ENCODE measurements at regions not wholly inside any gene's neighbourhood (a gene's known extent, or its start where the extent isn't known, plus 50 kb on each side); places are given as distances from the start of the nearest gene placed in this dataset.

GRCh38 chr5:120388016-120388781, 75.9 kb upstream of the PRR16 start:
- in situ Hi-C loops (cut with MboI; ENCODE audit: low sequenced_read_pairs, unreplicated experiment), result no loop called here
- DNase-seq (ENCODE audit: low spot score), result no peak
- TF ChIP-seq CTCF (IDR thresholded peaks at IDR 0.05; ENCODE audit: borderline replicate concordance, control extremely low read depth, extremely low read depth, insufficient read depth, missing control alignments), result no peak

GRCh38 chr5:120394259-120394658, 69.8 kb upstream of the PRR16 start:
- in situ Hi-C loops (cut with MboI; ENCODE audit: low sequenced_read_pairs, unreplicated experiment), result no loop called here
- TF ChIP-seq CTCF (IDR thresholded peaks at IDR 0.05; ENCODE audit: borderline replicate concordance, control extremely low read depth, extremely low read depth, insufficient read depth, missing control alignments), result no peak
- DNase-seq (ENCODE audit: low spot score), result no peak

DNA sequence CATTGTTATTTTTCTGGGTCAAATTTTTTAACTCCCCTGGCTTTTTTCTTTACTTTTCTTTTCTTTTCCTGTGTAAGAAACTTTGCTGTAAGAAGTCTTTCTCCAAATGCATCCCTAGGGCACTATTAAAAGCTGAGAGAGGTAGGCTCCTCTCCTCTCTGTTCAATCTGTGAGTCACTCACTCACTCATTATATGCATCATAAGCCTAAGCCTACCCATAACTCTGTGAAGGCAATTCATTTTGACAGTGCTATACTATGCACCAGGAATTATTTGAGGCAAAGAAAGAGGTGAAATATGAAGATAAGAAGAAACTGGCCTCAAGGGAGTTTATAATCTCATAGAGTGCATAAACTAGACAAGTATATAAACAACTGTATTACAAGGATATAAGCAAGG, 67.9 kb upstream of the PRR16 start:
- in situ Hi-C loops (cut with MboI; ENCODE audit: low sequenced_read_pairs, unreplicated experiment), result no loop called here
- no peak for DNase-seq (ENCODE audit: low spot score)
- no peak for TF ChIP-seq CTCF (IDR thresholded peaks at IDR 0.05; ENCODE audit: borderline replicate concordance, control extremely low read depth, extremely low read depth, insufficient read depth, missing control alignments)

DNA sequence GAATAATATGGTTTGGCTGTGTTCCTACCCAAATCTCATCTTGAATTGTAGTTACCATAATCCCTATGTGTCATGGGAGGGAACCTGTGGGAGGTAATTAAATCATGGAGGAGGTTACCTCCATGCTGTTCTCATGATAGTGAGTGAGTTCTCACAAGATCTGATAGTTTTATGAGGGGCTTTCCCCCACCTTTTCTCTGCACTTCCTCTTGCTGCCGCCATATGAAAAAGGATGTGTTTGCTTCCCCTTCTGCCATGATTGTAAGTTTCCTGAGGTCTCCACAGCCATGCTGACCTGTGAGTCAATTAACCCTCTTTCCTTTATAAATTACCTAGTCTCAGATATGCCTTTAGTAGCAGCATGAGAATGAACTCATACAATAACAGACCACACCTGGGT, 63.7 kb upstream of the PRR16 start:
- TF ChIP-seq CTCF (IDR thresholded peaks at IDR 0.05; ENCODE audit: borderline replicate concordance, control extremely low read depth, extremely low read depth, insufficient read depth, missing control alignments), result no peak
- no peak for DNase-seq (ENCODE audit: low spot score)
- in situ Hi-C loops (cut with MboI; ENCODE audit: low sequenced_read_pairs, unreplicated experiment), result no loop called here

DNA sequence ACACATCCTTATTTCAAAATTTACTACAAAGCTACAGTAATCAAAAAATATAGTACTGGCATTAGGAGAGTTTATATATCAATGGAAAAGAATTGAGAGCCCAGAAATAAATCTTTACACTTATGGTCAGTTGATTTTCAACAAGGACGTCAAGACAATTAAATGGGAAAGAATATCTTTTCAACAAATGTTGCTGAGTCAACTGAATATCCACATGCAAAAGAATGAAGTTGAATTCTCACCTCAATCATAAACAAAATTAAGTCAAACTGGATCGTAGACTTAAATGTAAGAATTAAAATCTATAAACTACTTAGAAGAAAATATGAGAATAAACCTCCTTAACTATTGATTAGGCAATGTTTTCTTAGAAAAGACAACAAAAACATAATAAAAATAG, 61.5 kb upstream of the PRR16 start:
- DNase-seq (ENCODE audit: low spot score), result no peak
- in situ Hi-C loops (cut with MboI; ENCODE audit: low sequenced_read_pairs, unreplicated experiment), result no loop called here
- TF ChIP-seq CTCF (IDR thresholded peaks at IDR 0.05; ENCODE audit: borderline replicate concordance, control extremely low read depth, extremely low read depth, insufficient read depth, missing control alignments), result no peak

DNA sequence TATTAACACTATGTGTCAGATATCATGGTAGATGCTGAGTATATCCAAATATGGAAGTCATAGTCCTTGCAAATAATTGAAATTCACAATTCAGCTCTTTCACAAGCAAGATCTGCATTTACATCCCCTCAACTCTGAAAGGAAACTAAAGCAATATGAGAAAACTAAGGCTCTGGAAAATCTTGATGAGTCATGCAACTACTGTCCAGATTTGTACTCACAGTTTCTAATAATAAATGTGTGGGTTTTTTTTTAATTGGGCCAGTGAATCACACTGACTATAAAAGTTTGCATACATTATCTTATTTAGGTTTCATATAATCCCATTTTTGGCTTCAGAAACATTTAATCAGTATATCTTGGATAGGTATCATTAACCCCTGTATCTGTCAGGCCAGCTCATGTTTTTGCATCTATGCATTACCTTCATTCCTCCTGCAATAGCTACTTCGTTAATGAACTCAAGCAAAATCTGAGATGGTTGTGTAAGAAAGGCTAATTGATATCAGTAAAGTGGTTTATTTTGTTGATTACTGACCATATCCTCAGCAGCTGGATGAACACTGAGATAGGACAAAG, 58.7 kb upstream of the PRR16 start:
- in situ Hi-C loops (cut with MboI; ENCODE audit: low sequenced_read_pairs, unreplicated experiment), result no loop called here
- TF ChIP-seq CTCF (IDR thresholded peaks at IDR 0.05; ENCODE audit: borderline replicate concordance, control extremely low read depth, extremely low read depth, insufficient read depth, missing control alignments), result no peak
- no peak for DNase-seq (ENCODE audit: low spot score)

All from GM13976 (cell line).